Posterior vena cava (tissue), 2 donors: ENCODE measurements at regions not wholly inside any gene's neighbourhood (a gene's known extent, or its start where the extent isn't known, plus 50 kb on each side); places are given as distances from the start of the nearest gene placed in this dataset.

ENCODE experiments used
- DNase-seq: peaks from one replicate; pipeline ENCODE4 v3.0.0-alpha.2; 2020; ENCODE audit warnings: low spot score
- intact Hi-C, 2 donors: fragments of 100-400 bp; cut with DNase I; formaldehyde crosslinking; loops; one replicate each; pipeline versions ENCODE4 v1.14.1 to v1.14.2; 2022 to 2023
- donor health status: DM: yes; HTN: yes; CAD: no.
- donor health status: DM: yes; HTN: yes; CAD: no.

DNA sequence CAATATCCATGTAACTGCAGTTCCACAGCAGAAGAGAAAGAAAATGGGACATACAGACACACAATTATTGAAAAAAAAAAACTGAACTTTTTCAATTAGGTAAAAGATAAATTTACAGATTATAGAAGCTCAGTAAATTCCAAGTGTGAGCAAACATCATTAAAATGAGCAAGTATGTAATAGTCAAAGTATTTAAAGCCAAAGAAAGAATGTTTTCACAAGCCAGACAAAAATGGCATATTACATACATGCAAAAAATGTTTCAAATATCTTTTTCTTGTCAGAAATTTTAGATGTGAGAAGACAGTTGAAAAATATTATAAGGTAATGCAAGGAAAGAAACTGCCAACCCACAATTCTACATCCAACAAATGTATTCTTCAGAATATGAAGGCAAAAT, 150.2 kb upstream of the AKR1E2 start:
- no peak for DNase-seq
- intact Hi-C loops = loop anchor here in 1 of 2 donors (10.0 kb wide), 1 partner anchor 89 kb away; no protein-coding TSS in a partner anchor

DNA sequence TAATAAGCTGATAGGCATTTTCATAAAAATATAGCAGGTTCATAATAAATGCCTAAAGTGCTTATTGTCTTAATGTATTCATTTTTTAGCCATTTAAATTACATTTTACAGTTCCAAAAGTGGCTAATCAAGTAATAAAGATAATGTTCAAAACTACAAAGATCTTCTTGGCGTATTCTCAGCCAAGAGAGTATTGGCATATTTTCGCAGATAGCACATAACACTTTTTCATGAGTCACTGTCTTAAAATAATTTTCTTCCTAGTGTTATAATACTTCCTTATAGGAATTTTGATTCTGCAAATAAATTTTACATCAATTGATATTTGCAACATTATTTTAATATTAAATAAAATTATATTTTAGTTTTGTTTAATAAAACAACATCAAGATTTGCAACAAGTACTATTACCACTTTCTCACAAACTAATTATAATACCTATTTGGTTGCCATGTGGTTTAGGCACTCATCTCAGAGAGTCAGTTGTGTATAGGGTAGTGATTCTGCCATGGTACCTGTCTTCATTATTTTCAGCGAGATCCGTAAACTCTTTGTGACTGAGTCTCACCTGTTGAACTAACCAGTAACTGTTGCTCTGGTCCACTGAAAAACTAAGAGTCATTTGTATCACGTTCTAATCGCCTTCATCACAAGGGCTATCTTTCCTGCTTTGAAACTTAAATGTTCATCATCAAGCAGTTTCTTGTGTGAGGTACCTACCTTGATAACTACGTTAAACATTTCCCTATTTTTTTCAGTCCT, 152.5 kb upstream of the AKR1E2 start:
- DNase-seq = no peak
- intact Hi-C loops = loop anchor here in 1 of 2 donors (10.0 kb wide), 1 partner anchor 91 kb away; no protein-coding TSS in a partner anchor

DNA sequence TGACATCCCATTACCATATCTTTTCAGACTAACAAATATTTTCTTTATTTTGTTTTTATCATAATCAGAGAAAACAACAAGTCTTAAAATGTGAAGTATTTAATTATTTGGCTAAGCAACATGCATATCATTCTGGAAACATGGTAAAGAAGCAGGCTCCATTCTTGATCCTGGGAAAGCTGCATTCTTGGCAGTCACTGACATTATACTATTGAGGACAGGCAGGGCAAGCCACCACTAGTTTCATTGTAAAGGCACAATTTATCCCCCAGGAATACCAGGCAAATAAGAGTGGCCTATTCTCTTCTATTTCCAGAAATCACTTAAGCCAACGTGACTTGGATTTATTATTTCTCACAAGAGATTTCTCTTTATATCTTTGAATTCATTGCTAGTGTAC, 153.8 kb upstream of the AKR1E2 start:
- no peak for DNase-seq
- intact Hi-C loops = loop anchor here in 1 of 2 donors (10.0 kb wide), 1 partner anchor 93 kb away; no protein-coding TSS in a partner anchor

DNA sequence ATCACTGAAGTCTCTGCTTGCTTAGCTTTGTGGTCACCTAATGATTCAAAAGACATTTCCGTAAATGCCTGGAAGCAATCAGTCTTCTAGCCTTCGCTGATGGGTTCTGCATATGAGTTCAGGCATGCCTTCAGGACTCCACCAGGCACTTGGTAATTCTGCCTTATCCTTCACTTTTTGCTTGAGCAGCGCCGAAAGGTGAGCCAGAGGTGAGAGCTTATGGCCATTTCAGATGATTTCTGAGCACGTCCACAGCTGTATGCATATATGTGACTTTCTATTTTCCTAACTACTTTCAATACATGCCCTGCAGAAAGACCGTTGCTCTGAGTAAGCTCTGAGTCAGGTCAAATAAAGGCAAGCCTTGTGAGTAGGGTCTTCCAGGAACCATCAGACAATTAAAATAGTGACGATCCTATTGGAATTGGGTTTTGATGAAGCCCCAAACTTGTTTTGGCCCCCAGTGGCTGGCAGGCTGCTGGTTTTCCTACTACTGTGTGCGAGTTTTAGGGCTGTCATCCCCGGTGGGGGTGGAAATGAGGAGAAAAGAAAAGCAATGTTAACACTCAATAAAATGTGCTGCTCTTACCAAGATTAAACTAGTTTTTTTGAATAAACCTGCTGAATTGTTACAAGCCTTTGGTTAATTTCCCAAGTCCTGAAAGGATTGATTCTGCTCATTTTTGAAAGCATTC, 154.4 kb upstream of the AKR1E2 start:
- intact Hi-C loops = loop anchor here in 1 of 2 donors (10.0 kb wide), 1 partner anchor 93 kb away; no protein-coding TSS in a partner anchor
- no peak for DNase-seq

DNA sequence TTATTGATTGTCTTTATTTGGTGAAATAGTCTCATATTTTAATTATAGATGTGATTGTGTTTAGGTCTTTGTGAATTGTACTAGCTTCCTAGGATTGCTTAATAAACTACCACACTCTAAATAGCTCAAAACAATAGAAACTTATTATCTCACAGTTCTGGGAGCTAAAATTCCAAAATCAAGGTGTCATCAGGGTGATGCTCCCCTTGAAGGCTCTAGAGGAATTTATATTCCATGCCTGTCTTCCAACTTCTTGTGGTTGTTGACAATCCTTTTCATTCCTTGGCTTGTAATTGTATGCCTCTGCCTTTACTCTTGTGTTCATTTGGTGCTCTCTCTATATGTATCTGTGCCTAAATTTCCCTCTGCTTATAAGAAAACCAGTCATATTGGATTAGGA, 155.3 kb upstream of the AKR1E2 start:
- intact Hi-C loops = loop anchor here in 1 of 2 donors (10.0 kb wide), 1 partner anchor 94 kb away; no protein-coding TSS in a partner anchor
- no peak for DNase-seq

DNA sequence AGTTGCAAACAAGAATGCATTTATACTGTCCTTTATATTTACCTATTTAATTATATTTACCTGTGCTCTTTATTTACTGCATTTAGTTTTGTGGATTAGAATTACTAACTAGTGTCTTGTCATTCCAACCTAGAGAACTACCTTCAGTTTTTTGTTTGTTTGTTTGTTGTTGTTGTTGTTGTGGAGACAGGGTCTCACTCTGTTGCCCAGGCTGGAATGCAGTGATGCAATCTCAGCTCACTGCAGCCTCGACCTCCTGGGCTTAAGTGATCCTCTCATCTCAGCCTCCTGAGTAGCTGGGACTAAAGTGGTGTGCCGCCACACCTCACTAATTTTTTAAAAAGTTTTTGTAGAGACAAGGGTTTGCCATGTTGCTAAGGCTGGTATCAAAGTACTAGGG, 156.4 kb upstream of the AKR1E2 start:
- DNase-seq = no peak
- intact Hi-C loops = no loop called here

DNA sequence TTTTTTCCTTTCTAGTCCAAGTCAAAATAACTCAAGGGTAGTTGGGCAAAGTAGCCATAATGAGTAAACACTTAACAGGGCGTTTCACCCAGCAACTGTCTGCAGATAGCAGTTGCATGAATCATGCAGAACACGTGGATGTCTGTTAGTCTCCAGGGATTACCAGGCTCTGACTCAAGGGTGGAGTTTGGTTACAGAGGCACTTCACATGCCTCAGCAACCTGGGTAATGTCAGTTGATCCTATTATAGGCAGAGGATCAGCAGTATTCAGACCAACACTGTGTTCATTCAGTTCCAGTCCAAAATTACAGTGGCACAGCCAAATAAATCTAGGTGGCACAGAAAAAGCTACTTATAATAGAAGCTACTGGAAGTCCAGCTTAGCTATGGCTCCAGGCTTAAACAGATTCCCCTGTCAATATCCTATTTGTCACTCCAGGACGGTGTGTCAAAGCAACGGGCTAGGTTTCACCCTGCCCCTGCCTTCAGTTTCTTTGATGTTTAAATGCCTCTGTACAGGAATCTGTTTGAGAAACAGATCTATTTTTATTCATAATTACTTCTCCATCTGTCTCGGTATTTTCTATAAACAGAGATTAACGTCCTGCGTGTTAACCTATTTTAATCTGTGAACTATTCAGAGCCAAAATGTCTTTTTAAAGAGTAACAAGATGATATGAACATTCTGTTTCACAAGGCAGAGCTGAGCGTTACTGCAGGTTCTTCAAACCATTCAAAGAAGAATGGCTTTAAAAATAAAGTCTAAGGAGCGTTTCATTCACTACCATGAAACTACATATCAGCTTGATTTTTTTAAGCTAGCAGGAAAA, 162.6 kb upstream of the AKR1E2 start:
- intact Hi-C loops = loop anchor here in 1 of 2 donors (5.0 kb wide), 1 partner anchor 104 kb away; no protein-coding TSS in a partner anchor
- DNase-seq = no peak

DNA sequence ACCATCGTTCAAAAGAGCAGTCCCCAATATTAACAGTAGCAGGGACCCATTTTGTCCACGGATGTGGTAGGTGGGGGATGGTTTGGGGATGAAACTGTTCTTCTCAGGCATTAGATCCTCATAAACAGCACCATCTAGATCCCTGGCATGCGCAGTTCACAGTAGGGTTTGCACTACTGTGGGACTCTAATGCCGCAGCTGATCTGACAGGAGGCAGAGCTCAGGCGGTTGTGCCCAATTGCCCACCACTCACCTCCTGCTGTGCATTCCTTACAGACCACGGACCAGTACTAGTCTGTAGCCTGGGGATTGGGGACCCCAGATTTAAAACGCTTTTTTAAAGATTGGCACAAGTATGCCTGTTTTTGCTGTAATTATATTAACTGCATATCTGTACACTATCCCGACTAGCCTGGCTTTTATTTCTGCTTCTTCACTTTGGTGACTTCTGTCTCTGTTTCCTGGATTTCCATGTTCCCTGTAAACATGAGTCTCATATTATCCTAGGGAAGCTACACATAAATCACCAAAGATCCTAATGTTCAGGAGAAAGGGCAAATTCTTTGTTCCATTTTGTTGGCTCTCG, 163.3 kb upstream of the AKR1E2 start:
- no peak for DNase-seq

DNA sequence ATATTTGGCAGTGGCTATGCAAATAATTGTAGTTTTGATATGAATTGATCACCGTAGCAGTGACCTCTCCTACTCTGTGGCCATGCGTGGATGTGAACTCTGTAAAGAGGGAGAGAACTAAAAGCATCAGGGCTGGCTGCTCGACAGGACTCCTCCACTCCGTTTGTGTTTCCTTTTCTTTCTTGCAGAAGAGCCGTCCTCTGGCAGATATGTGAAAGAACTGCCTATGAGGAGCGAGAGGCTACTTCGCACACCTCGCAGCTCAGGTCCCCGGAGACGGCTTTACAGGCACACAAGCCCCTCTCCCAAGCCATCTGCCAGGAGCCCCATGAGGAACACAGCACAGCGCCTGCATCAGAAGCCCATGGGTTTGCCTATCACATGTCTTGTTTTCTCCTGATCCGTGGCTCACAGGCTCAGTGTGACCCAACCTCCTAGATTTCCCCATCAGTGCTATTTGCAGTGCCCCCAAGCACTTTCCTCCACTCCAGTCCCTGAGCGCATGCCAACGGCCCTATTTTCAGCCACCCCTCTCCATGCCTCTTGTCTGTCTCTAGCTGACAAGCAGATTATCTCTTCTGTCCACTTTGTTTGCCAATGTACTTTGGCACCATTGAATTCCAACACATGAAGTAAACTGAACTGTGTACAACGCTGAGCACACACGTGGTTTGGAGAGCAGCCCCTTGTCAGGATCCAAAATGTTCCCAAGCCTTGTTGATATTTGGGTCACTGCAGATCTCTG, 164.3 kb upstream of the AKR1E2 start:
- DNase-seq = peak; percentile 86
- intact Hi-C loops = loop anchor here in 1 of 2 donors (5.0 kb wide), 1 partner anchor 106 kb away; no protein-coding TSS in a partner anchor

More for the DNA sequence above, 163.3 kb upstream of the AKR1E2 start:
- intact Hi-C loops = loop anchor here in 1 of 2 donors (5.0 kb wide), 1 partner anchor 105 kb away; no protein-coding TSS in a partner anchor

DNA sequence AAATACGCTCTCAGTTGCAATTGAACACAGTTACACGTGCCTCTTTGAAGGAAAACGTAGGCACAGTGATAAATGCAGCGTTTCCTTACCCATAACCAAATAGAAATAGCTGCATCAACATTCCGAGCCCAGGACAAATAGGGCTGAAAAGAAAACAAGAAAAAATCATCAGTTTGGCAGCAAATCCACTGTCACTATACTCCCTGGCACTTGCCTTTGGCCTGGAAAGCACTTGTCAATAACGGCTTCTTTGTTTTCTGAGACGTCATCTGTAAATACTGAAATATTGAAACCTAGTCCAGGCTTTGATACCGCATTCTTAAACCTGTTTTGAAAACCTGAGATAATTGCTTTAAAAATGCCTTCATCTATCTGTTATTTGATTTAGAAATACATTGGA, 167.2 kb upstream of the AKR1E2 start:
- intact Hi-C loops = loop anchor here (10.0 kb wide), 6 partner anchors 144 to 1424 kb away; no protein-coding TSS in a partner anchor
- no peak for DNase-seq

DNA sequence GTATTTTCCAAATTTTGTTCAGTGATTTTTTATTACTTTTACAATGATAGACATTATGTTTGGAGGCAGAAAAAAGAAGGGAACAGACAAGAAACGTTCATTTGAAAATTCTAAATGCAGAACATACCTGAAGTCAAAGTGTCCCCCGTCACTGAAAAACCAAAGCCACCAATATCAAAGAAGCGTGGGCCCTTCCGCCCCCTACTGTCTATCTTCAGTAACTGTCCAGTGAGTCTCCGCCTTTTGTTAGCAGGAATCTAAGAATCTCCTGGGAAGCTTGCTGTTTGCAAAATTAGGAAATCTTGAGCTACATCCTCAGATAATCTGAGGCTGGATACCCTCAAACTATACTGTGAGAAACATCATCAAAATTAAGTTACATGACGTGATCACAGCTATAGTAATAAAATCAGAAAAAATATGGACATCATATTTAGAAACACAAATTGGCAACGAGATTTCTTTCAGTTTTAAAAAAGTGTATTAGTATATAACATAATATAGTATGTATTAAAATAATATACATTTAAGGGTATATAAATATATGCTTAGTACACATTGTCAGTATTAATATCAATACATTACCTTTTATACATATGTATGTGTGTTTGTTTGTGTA, 169.3 kb upstream of the AKR1E2 start:
- intact Hi-C loops = loop anchor here (10.0 kb wide), 6 partner anchors 142 to 1422 kb away; no protein-coding TSS in a partner anchor
- no peak for DNase-seq

DNA sequence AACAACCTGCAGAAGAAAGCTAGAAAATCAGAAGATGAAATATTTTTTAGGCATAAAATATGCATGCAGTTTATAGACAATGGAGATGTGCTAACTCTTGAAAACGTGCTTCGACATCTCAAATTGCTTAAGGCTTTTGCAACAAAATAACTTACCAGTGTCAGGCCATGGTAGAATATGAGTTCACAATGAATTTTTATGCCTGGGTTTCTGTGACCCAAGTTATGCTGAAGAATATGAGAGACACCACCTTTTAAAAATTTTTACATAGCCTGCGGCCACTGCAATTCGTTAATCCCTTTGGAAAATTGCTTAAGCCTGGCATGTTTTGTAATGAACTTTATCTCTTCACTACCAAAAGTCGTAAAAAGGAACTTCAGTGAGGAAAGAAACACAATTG, 170.1 kb upstream of the AKR1E2 start:
- no peak for DNase-seq
- intact Hi-C loops = loop anchor here (10.0 kb wide), 6 partner anchors 141 to 1421 kb away; no protein-coding TSS in a partner anchor

DNA sequence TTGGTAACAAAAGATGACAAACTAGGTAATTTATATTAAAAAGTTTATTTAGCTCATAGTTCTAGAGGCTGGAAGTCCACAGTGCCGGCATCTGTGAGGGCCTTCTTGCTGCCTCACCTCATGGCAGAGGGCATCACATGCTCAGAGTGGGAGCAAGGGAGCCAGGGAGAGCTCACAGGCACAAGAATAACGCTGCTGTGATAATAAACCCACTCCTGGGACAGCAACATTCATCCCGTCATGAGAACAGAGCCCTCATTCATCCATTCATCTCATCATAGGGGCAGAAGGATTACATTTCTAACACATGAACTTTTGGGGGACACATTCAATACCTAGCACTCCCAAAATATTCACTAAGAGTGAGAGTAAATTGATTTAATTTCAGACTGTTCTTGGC, 170.6 kb upstream of the AKR1E2 start:
- no peak for DNase-seq
- intact Hi-C loops = loop anchor here (10.0 kb wide), 6 partner anchors 141 to 1421 kb away; no protein-coding TSS in a partner anchor

DNA sequence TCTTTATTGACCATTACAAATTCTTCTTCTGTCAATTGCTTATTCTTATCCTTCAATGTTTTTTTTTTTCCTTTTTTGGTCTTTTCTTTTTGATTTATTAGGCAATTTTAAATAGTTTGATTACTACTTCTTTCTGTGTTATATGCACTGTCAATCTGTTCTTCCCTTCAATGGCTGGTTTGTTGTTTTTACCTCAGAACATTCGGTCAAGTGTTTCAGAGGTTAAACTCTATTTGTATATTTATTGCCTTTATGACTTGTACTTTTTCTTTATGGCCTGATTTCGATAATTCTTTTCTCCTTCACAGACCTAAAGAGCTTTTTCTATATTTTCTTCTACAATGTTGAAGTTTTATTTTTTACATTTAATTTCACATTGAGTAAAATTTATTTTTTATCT, 171.5 kb upstream of the AKR1E2 start:
- intact Hi-C loops = loop anchor here (10.0 kb wide), 6 partner anchors 140 to 1420 kb away; no protein-coding TSS in a partner anchor
- no peak for DNase-seq

DNA sequence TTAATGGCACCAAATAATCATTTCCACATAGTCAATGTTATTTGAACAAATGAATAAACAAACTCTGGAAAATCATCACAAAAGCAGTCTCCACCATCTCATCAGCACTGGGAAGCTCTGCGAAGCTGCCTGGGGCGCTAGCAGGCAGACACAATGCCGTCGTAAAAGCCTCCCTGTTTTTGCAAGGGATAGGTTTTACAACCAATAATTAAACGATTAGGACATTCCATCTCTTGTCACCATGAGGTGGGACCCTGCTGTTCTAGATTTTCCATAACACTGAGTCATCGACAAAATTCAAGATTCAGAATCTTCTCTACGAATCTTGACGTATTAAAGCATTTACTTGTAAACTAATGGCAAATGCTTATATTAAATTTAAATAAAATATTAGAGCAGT, 172.8 kb upstream of the AKR1E2 start:
- intact Hi-C loops = loop anchor here (10.0 kb wide), 6 partner anchors 138 to 1418 kb away; no protein-coding TSS in a partner anchor
- no peak for DNase-seq

DNA sequence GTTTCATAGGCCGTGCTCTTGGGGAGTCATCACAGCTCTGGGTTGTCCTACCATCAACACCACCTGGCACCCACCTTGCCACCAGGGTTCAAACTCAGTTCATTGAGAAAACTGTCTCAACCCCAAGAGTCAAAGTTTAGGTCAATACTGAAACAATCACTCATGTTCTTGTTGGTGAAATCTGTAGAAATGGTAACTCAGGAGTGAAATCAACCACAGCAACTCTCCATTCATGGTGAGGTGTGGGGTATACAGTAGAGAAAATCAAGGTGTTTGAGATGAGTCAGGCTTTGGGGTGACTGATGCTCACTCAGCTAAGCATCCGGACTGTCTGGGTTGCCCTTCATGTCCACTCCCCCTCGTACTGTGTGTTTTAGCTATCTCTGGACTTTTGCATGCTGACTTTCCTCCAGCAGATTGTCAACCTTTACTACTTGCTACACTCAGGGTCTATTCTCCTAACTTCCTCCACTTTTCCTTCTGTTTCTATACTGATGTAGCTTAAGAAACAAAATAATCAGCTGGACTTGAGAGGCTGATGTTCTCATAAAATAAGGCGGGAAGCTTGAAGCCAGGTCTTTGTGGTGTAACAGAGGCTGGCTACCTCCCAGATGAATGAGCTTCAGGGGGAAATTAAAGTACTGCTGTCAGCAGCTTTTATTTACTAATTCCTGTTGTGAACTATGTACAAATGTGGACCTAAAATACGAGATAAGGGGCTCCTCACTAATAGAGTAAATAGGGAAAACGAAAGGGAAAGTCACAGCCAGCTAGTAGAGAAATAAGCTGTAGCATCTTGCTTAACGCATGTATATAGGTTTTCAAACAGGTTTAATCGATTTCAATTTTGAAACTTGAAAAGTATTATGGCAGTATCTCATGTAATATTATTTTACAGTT, 173.6 kb upstream of the AKR1E2 start:
- intact Hi-C loops = loop anchor here (10.0 kb wide), 6 partner anchors 138 to 1418 kb away; no protein-coding TSS in a partner anchor
- DNase-seq = no peak
